ENCODE measurements at regions not wholly inside any gene's neighbourhood (a gene's known extent, or its start where the extent isn't known, plus 50 kb on each side); places are given as distances from the start of the nearest gene placed in this dataset.

GRCh38 chr13:34249546-34250039, 431.6 kb downstream of the RFC3 start:
- no peak for DNase-seq (ENCODE audit: low spot score)

- DNase-seq (ENCODE audit: low spot score): no peak
Observed at GRCh38 chr13:34250151-34250670, 432.3 kb downstream of the RFC3 start.

GRCh38 chr13:34254366-34254765, 436.4 kb downstream of the RFC3 start:
- no peak for DNase-seq (ENCODE audit: low spot score)

- no peak for DNase-seq (ENCODE audit: low spot score)
Observed at GRCh38 chr13:34255711-34256110, 437.8 kb downstream of the RFC3 start.

GRCh38 chr13:34256236-34256635, 438.3 kb downstream of the RFC3 start:
- no peak for DNase-seq (ENCODE audit: low spot score)

GRCh38 chr13:34257966-34258365, 440.0 kb downstream of the RFC3 start:
- DNase-seq (ENCODE audit: low spot score): no peak

GRCh38 chr13:34258646-34259386, 440.9 kb downstream of the RFC3 start:
- no peak for DNase-seq (ENCODE audit: low spot score)

GRCh38 chr13:34263681-34264080, 445.7 kb downstream of the RFC3 start:
- DNase-seq (ENCODE audit: low spot score): no peak

GRCh38 chr13:34265046-34265679, 447.2 kb downstream of the RFC3 start:
- no peak for DNase-seq (ENCODE audit: low spot score)

- DNase-seq (ENCODE audit: low spot score): no peak
Observed at GRCh38 chr13:34276764-34277163, 458.8 kb downstream of the RFC3 start.

- no peak for DNase-seq (ENCODE audit: low spot score)
Observed at GRCh38 chr13:34277936-34278335, 460.0 kb downstream of the RFC3 start.

GRCh38 chr13:34278780-34279179, 460.8 kb downstream of the RFC3 start:
- DNase-seq (ENCODE audit: low spot score): no peak

- peak; percentile 1 for DNase-seq (ENCODE audit: low spot score)
Observed at GRCh38 chr13:34290661-34291060, 472.7 kb downstream of the RFC3 start.

GRCh38 chr13:34294483-34295129, 476.7 kb downstream of the RFC3 start:
- peak; percentile 21 for DNase-seq (ENCODE audit: low spot score)

- peak; percentile 35 for DNase-seq (ENCODE audit: low spot score)
Observed at GRCh38 chr13:34300559-34300958, 482.6 kb downstream of the RFC3 start.

- no peak for DNase-seq (ENCODE audit: low spot score)
Observed at GRCh38 chr13:34302596-34302995, 484.6 kb downstream of the RFC3 start.

GRCh38 chr13:34303346-34303745, 485.4 kb downstream of the RFC3 start:
- DNase-seq (ENCODE audit: low spot score): no peak

- DNase-seq (ENCODE audit: low spot score): no peak
Observed at GRCh38 chr13:34307607-34308006, 489.7 kb downstream of the RFC3 start.

GRCh38 chr13:34308725-34309124, 490.8 kb downstream of the RFC3 start:
- no peak for DNase-seq (ENCODE audit: low spot score)

GRCh38 chr13:34310539-34310938, 492.6 kb downstream of the RFC3 start:
- no peak for DNase-seq (ENCODE audit: low spot score)

- no peak for DNase-seq (ENCODE audit: low spot score)
Observed at GRCh38 chr13:34311251-34311650, 493.3 kb downstream of the RFC3 start.

- no peak for DNase-seq (ENCODE audit: low spot score)
Observed at GRCh38 chr13:34312578-34312977, 494.6 kb downstream of the RFC3 start.

GRCh38 chr13:34320084-34320483, 502.1 kb downstream of the RFC3 start:
- no peak for DNase-seq (ENCODE audit: low spot score)

Data from kidney tubule cell (primary cell).